Neural cell (in vitro differentiated cells): ENCODE measurements at regions not wholly inside any gene's neighbourhood (a gene's known extent, or its start where the extent isn't known, plus 50 kb on each side); places are given as distances from the start of the nearest gene placed in this dataset.

Experiments used
- CTCF ChIP-seq: fragments of 450-650 bp; IDR thresholded peaks from 2 replicates; pipeline ENCODE4 v1.5.1; 2014; ENCODE audit warnings: antibody characterized with exemption, mild to moderate bottlenecking, moderate library complexity; ENCODE audit not compliant: poor library complexity, severe bottlenecking
- EP300 ChIP-seq: fragments of 450-650 bp; conservative IDR thresholded peaks from 2 replicates; pipeline ENCODE4 v1.6.1; 2014; ENCODE audit warnings: antibody characterized with exemption, mild to moderate bottlenecking, moderate library complexity; ENCODE audit not compliant: poor library complexity, severe bottlenecking
- EZH2 ChIP-seq: fragments of 200-600, 300-800 bp; shearing (Covaris generic), sonication (generic); IDR thresholded peaks from 2 replicates; pipeline ENCODE4 v1.6.1; 2014; ENCODE audit warnings: antibody characterized with exemption, low read length, borderline replicate concordance, mild to moderate bottlenecking; ENCODE audit not compliant: insufficient read depth, poor library complexity, severe bottlenecking
- POLR2AphosphoS5 ChIP-seq: IDR thresholded peaks from 2 replicates; pipeline ENCODE4 v1.6.1; 2012
- SMC3 ChIP-seq: fragments of 450-650 bp; conservative IDR thresholded peaks from 2 replicates; pipeline ENCODE4 v1.6.1; 2014; ENCODE audit warnings: antibody characterized with exemption, mild to moderate bottlenecking, moderate library complexity; ENCODE audit not compliant: poor library complexity

GRCh38 chr1:87956072-87956471 lies 627.4 kb downstream of the LMO4 start:
- TF ChIP-seq CTCF (no peak), POLR2AphosphoS5 (no peak), EZH2 (no peak), EP300 (no peak), SMC3 (no peak)
